Activated CD4-positive, alpha-beta T cell treated with anti-CD3 and anti-CD28 coated beads, Interleukin-10, Interleukin-2, amounts not matched to agents 100 ng/mL and 50 ng/mL, durations not matched to agents 16 hours and 8 hours (primary cell): ENCODE measurements at regions not wholly inside any gene's neighbourhood (a gene's known extent, or its start where the extent isn't known, plus 50 kb on each side); places are given as distances from the start of the nearest gene placed in this dataset.
"Not testable (repeated sequence)": the region's sequence is repeated elsewhere in the genome, so short reads cannot be mapped to it uniquely, and the experiment has no call there.

Experiments used
- DNase-seq: peaks from one replicate; pipeline ENCODE4 v3.0.0-alpha.2; 2020

- DNase-seq: no peak
These were observed 764.4 kb upstream of the PCDH10 start for GRCh38 chr4:132384709-132385108.

- DNase-seq: no peak
These were observed 763.0 kb upstream of the PCDH10 start for GRCh38 chr4:132386130-132386529.

GRCh38 chr4:132387060-132387459 lies 762.0 kb upstream of the PCDH10 start:
- no peak for DNase-seq

GRCh38 chr4:132395561-132395960 lies 753.5 kb upstream of the PCDH10 start:
- no peak for DNase-seq

- no peak for DNase-seq
These were observed 752.5 kb upstream of the PCDH10 start for GRCh38 chr4:132396636-132397035.

GRCh38 chr4:132417220-132417619 lies 731.9 kb upstream of the PCDH10 start:
- DNase-seq: no peak

- no peak for DNase-seq
These were observed 722.0 kb upstream of the PCDH10 start for GRCh38 chr4:132427125-132427524.

GRCh38 chr4:132437117-132437516 lies 712.0 kb upstream of the PCDH10 start:
- no peak for DNase-seq

- DNase-seq: no peak
These were observed 703.7 kb upstream of the PCDH10 start for GRCh38 chr4:132445386-132445785.

- DNase-seq: not testable (repeated sequence)
These were observed 691.1 kb upstream of the PCDH10 start for GRCh38 chr4:132457987-132458386.

GRCh38 chr4:132479543-132479942 lies 669.6 kb upstream of the PCDH10 start:
- no peak for DNase-seq

- no peak for DNase-seq
These were observed 660.5 kb upstream of the PCDH10 start for GRCh38 chr4:132488555-132488954.

- no peak for DNase-seq
These were observed 655.6 kb upstream of the PCDH10 start for GRCh38 chr4:132493476-132493875.

- DNase-seq: not testable (repeated sequence)
These were observed 653.8 kb upstream of the PCDH10 start for GRCh38 chr4:132495267-132495812.

GRCh38 chr4:132498215-132498614 lies 650.9 kb upstream of the PCDH10 start:
- no peak for DNase-seq

- DNase-seq: peak; percentile 17
These were observed 647.0 kb upstream of the PCDH10 start for GRCh38 chr4:132502096-132502552.

- DNase-seq: no peak
These were observed 644.7 kb upstream of the PCDH10 start for GRCh38 chr4:132504438-132504837.

GRCh38 chr4:132506568-132506967 lies 642.5 kb upstream of the PCDH10 start:
- no peak for DNase-seq

GRCh38 chr4:132513491-132513890 lies 635.6 kb upstream of the PCDH10 start:
- DNase-seq: no peak

GRCh38 chr4:132526652-132527051 lies 622.4 kb upstream of the PCDH10 start:
- no peak for DNase-seq

GRCh38 chr4:132527817-132528216 lies 621.3 kb upstream of the PCDH10 start:
- no peak for DNase-seq

GRCh38 chr4:132530861-132531260 lies 618.2 kb upstream of the PCDH10 start:
- DNase-seq: no peak

- DNase-seq: no peak
These were observed 608.8 kb upstream of the PCDH10 start for GRCh38 chr4:132540268-132540667.

GRCh38 chr4:132540797-132541196 lies 608.3 kb upstream of the PCDH10 start:
- no peak for DNase-seq

GRCh38 chr4:132542228-132542627 lies 606.9 kb upstream of the PCDH10 start:
- DNase-seq: no peak

- no peak for DNase-seq
These were observed 600.6 kb upstream of the PCDH10 start for GRCh38 chr4:132548463-132548862.
